GM18498 (cell line): ENCODE measurements at regions not wholly inside any gene's neighbourhood (a gene's known extent, or its start where the extent isn't known, plus 50 kb on each side); places are given as distances from the start of the nearest gene placed in this dataset.

Source experiments
- ATAC-seq: cut with Tn5 transposase; IDR thresholded peaks from one replicate; pipeline ENCODE4 v1.9.1; 2021; ENCODE audit warnings: mild to moderate bottlenecking, moderate library complexity; ENCODE audit not compliant: unreplicated experiment

DNA sequence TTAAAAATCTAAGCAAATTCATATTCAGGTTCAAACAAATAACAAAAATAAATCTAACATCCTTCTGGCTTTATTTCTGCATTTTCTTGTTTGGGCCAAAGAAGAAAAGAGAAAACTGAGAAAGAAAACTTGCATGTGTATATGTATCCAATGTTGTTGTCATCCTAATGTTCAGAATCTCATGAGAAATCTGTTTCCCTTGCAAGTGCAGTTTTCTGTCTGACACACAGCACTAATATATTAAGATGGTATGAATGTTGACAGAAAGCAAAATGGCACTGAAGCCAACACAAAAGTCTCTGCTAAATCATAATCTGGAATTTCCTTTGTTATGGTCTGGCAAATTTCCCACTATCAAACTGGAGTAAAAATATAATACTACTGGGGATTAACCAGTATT lies 235.9 kb downstream of the HGF start:
- ATAC-seq, result no peak

DNA sequence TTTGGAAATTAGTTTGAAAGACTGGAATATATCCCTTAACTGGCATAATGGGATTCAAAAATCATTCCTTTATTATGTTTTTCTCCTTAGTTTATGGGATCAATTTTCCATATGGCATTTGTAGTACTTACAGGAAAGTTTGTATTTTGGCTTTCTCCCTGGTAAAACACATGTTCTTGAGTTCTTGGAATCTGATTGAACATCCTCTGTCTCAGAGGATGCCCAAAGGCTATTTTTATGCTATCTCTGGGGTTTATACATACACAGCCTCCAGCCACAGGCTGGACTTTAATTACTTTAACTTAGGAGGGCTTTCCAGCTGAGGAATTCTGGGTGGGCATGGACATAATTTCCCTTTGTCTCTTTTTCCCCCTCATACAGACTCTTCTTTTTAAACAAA lies 236.4 kb downstream of the HGF start:
- ATAC-seq, result no peak

DNA sequence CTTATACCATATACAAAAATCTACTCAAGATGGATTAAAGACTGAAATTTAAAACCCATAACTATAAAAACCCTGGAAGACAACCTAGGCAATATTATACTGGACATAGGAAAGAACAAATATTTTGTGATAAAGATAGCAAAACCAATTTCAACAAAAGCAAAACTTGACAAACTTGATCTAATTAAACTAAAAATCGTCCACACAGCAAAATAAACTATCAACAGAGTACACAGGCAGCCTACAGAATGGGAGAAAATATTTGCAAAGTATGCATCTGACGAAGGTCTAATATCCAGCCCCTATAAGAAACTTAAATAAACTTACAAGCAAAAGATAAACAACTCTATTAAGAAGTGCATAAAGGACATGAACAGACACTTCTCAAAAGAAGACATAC lies 240.1 kb downstream of the HGF start:
- no peak for ATAC-seq

DNA sequence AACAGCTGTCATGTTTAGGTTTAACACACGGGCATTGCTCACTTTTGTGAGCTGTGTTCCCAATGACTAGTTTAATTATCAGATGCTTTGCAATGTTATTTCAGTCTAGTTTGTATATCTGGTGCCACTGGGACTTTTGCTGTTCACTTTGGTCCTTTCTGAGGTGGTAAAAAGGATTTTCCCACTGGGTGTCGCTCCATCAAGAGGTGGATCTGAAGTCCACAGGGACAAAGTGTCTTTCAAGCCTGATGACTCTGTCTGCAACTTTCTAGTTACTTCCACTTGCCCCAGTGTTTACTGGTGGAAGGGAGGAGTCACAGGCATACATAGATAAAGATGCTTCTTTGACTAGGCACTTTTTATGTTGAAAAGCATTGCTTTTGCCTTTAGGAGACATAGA lies 242.2 kb downstream of the HGF start:
- ATAC-seq, result no peak

DNA sequence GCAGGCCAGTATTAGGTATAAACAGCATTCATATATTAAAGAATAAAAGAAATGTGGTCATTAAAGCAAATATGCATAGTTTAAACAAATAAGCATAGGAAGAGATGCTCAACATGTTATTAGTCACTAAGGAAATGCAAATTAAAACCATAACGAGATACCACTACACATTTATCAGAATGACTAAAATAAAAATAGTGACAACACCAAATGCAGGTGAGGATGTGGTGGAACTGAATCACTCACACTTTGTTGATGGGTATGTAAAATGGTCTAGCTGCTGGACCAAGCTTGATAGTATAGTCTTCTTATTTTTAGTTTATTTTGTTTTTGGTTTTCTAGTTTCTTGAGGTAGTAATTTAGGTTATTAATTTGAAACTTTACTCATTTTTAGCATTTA lies 242.9 kb downstream of the HGF start:
- no peak for ATAC-seq

DNA sequence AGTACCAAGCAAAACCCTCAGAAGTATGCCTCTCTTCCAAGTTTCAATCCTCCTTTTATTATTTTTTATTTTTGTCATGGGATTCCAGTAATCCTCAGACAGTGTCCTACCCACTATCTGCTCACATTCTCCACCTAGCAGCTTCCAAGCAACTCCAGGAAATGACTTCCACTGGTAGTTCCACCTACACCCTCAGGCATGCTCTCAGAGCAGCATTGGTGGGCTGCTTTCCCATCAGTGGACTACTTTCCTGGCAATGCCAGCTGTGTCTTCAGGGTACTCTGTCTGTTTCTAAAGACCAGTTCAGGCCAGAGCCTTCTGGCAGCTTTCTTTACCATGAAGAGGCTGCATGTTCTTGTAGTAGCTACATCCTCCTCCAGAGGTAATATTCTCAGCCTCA lies 244.0 kb downstream of the HGF start:
- ATAC-seq, result no peak

DNA sequence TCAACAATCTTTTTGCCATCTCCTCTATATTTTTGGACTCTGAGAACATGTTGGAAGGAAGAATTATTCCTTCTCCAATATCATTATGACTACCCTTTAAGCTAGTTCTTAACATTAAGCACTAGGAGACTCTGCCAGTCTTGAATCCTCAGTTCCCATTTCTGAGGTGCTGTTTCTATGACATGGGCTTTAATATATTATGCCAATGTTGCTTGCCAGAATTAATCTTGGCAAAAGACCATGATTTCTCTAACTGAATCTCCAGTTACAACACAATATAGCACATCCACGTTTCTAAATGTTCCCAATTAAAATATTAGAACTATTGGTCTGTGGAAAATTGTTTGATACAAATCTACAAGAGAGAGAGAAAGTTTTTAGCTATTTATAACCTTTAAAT lies 250.0 kb downstream of the HGF start:
- ATAC-seq, result no peak

DNA sequence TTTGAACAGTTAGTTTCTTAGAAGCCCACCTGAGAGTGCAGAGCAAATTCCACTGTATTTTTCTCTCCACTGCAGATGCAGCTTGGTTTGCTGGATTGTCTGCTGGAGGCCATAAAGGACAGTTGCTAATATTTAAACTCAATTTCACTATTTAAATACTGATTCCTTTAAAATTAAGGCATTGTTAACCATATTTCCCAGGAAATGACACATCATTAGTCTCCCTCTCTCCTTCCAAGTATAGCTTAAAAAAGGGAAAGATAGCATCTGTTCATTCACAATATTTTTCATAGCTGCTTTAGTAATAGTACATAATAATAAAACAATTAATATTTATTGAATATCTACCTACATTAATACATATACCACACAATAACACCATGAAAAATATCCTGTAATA lies 252.9 kb downstream of the HGF start:
- no peak for ATAC-seq

DNA sequence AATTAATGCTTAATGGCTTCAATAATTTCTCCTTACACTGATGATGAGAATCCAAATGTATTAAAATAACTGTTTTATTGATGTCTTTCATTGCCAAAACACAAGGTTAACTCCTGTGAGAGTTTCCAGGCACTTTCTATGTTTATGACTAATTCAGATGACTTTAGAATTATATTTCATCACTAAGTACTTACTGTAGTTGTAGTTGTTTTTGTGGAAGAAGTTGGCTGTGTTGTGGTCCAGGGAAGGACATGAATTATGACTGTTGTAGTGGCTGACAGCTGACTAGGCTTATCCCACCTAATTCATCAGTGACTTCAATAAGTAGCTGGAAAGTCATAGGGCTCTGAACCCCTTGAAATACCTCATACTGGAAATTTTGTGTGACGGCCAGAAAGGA lies 254.8 kb downstream of the HGF start:
- no peak for ATAC-seq

DNA sequence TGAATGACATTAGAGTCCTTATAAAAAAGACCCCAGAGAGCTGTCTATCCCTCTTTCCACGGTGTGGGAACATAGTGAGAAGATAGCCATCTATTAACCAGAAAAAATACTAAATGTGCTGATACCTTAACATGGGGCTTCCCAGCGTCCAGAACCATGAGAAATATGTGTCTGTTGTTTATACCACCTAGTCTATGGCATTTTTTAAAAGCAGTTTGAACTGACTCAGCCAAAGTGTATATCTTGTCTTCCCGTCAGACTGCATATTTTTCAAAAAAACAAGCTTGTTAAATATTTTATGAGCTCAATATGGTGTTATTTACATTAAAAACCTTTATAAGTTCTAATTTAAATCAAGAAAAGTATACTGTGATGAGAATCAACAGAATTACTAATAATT lies 255.3 kb downstream of the HGF start:
- no peak for ATAC-seq

DNA sequence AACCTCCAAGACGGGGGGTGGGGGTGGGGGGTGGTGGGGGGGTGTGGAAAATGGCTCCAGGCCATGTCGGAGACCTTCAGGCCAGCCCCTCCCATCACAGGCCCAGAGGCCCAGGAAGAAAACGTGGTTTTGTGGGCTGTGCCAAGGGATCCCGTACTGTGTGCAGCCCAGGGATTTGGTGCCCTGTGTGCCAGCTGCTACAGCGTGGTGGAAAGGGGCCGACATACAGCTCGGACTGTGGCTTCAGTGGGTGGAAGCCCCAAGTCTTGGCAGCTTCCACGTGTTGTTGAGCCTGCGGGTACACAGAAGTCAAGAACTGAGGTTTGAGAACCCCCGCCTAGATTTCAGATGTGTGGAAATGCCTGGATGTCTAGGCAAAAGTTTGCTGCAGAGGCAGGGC lies 259.7 kb downstream of the HGF start:
- ATAC-seq, result no peak

DNA sequence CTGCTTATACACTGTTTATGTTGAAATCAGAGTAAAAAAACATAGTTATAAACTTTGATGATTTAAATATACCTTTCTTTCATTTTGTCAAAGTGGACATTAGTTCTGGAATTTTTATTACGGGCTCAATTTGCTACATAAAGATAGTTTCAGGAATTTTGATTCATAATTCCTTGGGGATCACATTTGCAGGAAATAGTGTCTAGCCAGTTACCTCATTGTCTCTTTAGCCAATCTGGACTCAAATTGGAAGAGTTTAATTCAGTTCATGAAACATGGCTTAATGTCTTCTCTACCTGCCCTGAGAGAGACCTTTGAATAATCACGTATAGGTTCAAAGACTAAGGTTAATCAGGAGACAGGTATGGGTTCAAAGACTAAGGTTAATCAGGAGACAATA lies 262.6 kb downstream of the HGF start:
- ATAC-seq, result no peak

DNA sequence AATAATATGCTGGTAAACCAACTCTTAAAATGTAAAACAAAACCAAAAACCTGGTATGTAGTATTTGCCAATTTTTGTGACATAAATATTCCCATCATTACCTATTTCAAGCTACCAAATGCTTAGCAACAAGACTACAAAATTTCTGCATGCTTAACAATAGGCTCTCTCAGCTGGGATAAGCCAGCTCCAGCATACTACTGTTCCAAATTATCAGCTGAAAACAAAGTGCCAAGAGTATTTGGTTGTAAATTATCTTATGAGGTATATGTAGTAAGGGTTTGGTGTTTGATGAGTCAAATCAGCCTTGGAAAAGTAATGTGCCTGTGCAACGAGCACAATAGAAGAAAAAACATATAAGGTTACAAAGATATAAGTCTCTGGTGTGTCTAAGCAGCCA lies 263.2 kb downstream of the HGF start:
- ATAC-seq, result no peak

DNA sequence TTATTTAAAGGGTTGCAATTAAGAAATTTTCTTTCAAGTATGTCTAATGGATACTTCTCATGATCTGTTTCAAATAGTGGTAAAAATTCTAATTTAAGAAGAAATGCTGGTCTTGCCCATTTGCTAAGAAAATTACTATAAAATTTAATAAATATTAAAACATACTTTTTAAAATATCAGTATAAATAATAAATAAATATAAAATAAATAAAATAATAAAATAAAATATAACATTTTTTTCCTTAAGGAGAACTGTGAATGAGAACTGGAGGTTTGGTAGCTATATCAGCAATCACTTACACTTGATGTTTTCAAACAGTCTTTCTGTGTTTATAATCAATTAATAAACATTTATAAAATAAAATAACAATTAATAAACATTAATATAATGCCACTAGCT lies 266.1 kb downstream of the HGF start:
- ATAC-seq, result no peak

DNA sequence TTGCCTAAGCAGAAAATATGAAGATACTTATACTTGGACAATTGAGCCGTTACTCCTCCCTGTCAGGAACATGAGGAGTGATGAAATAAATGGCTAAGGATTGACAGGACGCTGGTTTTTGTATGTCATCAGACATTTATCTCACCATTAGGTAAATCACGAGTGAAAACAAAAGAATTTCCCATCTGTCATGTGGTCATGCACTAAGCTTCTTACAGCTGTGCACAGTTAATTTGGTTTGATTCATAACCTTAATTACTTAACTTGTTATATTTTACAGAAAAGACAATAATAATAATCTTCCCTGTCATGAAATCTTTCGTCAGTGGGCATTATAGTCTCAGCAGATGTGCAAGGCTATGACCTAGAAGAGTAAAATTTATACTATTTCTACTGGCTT lies 266.5 kb downstream of the HGF start:
- ATAC-seq, result no peak

DNA sequence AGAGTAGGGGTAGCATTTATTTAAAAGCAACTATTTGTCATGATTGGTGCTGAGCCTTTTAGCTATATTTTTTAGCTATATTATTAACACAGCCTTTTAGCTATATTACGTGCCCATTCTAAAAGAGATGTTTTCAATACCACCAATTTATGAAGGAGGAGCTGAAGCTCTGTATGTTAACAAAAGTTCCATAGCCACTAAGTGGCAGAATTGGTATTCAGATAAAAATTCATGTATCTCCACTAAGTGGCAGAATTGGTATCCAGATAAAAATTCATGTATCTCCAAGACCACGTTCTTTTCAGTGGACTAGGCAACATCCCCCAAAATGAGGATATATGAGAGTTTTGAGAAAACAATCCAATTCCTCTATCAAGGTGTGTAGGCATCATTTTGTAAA lies 268.6 kb downstream of the HGF start:
- ATAC-seq, result no peak

DNA sequence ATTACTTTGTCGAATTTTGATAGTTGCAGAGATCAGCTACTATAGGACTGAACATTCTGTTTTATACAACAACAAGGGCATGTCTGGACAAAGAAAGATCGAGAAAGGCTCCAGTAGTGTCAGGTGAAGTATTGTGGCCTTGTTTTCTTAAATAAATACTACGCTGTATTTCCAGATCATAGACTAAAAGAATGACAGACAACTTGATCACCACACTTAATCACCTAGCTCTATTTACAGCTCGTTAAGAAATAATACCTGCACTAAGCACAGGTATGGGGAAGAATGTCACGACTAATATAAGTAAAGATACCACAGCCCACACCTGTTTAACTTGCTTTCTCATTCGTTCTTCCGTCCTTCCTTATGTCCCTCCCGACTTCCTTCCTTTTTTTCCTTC lies 269.2 kb downstream of the HGF start:
- no peak for ATAC-seq

DNA sequence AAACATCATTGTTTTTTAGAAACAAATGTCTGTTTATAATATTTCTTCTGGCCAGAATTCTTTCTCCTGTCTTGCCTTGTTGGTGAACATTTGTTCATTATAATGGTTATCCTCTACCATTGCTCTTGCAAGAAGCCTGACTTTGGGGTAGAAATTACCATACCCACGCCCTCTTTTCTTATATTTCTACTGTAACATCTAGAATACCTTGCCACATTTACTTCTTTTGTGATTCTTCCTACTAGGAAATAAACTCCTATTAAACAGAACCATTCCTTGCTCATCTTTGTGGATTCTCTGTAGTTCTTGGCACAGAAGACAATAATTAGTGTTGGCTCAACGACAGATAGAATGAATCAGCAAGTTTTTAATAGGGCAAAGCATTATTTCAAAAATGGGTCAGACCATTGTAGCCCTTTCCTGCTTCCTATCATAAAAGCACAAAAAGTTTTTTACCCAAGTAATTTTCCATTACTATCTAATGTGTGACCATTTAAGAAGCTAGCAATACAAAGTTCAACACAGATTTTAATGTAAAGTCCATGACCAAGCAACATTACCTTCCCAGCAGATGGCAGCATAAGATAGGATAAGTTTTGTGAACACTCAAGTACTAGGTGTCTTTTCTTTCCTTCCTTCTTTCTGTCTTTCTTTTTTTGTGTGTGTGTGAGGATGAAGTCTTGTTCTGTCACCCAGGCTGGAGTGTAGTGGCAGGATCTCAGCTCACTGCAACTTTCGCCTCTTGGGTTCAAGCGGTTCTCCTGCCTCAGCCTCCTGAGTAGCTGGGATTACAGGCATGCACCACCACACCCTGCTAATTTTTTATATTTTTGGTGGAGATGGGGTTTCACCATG lies 270.4 kb downstream of the HGF start:
- peak; percentile 75 for ATAC-seq

DNA sequence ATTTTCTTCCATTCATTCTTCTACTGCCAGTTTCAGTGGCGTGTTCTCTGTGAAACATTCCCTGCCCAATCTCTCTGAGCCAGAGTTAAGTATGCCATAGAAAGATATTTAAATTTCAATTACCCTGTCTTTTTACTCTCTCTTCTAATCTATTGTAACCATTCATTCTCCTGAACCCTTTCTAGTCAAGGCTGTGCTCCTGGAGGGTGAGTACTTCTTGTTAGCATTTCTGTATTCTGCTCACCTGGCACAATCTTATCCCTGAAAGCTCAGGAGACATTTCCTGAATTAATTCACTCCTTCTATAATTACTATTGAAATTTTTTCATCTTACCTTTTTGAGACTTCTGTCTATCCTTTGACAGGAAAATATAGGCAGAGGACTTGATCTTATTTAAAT lies 271.7 kb downstream of the HGF start:
- no peak for ATAC-seq

DNA sequence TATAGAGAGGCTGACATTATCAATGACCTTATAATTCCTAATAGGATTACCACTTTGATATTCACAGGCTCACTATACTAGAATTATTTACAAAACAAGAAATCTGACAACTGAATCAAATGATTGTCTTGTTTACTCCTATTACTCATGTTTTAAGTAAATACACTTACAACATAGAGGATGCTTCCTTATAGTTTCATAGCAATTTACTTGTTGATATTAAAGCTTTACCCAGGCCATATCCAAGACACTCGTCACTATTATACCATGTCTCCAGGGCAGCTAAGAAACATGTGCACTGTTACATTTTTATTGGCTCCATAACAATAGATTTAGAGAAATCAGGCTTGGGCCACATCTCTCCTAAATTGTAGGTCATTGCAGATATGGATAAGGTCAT lies 276.9 kb downstream of the HGF start:
- ATAC-seq, result no peak

DNA sequence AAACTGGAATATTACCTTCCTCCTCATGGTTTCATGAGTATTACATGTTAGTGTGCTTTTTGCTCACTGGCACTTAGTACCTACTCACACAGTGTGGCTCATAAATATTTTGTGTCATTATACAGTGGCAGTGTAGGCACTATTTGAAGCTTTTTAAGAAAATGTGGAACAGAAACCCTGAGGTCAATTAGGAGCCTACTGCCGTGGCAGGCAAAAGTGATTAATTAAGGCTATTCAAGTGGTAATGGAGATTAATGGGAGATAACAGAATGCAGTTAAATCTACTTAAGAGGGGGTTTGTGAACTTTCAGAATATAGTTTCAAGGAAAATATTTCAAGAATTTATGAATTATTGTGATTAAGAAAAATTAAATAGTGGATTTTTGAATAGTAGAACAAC lies 277.6 kb downstream of the HGF start:
- no peak for ATAC-seq

DNA sequence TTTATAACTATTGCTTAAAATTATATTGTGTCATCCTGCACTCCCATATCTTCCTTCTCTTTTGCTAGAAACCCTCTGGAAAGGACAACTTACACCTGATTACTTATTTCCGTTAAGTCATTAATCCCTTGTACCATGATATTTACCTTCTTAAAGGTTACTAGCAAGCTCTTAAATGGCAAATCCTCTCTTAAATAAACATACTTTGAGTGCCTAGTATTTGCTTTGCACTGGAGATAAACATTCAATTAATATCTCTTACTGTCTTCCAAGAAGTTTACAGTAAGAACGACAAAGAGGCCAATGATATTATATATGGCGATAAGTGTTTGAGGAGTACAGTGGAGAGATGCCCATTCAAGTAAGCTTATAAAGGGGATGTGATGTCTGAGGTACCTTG lies 278.3 kb downstream of the HGF start:
- ATAC-seq, result no peak

DNA sequence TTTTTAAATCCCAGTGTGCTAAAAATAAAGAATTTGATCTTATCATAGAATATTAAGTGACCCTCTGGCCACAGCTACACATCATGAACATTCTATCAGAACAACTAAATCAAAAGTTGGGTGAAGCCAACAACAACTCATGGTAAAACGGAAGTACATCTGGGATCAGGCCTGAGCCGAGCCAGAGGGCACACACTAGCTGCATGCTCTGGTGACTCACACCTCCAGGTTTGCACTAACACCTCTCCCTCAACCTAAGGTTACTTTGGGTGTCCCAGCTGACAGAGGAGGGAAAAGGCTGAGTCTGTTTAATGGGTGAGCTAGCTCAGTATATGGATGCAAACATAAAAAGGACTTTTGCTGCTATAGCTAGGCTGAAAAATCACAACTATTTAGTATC lies 281.6 kb downstream of the HGF start:
- no peak for ATAC-seq
